Gastrocnemius medialis (tissue), 4 donors: ENCODE measurements at regions not wholly inside any gene's neighbourhood (a gene's known extent, or its start where the extent isn't known, plus 50 kb on each side); places are given as distances from the start of the nearest gene placed in this dataset.

Source experiments
- POLR2A ChIP-seq, 2 donors: fragments of 450-650 bp; IDR thresholded peaks; one replicate each; pipeline ENCODE4 v1.6.1; 2017; ENCODE audit warnings: antibody characterized with exemption in 2 of 2, mild to moderate bottlenecking in 2 of 2, moderate library complexity in 2 of 2
- TF ChIP-seq, protein P1 (sequence below), 5 experiments: fragments of 450-650 bp in 3 of 5; fragments of 200-600 bp in 2 of 5; sonication (generic) in 2 of 5; IDR thresholded peaks in 4 of 5; conservative IDR thresholded peaks in 1 of 5; 1 replicate in 4 of 5; 2 replicates in 1 of 5; pipeline ENCODE4 v1.5.1; 2016 to 2019; ENCODE audit warnings: antibody characterized with exemption in 5 of 5, mild to moderate bottlenecking in 3 of 5, moderate library complexity in 3 of 5

DNA sequence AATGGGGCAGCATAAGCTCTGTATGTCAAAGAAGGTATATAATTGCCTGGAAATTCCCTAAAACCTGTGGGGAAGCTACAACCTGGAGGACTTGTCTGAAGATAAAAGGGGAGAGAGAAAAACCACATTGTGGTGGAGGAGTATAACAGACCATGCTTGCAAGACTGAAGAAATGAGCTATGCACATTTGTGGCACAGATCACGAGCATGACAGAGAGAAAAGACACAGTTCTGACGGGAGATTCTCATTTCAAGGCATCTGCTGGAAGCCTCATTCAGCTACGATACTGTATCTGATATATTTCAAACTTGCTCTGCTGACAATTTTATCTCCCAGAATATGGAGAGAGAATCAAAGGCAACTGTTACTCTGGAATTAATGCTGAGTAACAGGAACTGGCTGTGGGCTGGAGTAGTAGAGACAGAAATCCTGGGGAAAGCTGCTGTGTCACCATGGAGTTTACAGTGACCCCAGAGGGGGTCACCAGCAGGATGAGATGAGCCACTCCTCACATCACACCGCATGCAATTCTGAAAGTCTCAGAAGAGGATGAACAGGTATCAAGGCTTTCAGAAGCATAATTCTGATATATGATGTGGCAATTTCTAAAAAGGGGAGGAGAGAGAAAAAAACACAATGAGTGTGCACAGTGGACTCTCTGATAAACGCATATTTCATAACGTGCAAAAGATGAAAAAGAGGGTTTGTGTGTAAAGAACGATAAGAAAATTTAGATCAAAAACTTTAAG, 528.8 kb downstream of the IRX1 start:
- TF ChIP-seq, protein P1, sequence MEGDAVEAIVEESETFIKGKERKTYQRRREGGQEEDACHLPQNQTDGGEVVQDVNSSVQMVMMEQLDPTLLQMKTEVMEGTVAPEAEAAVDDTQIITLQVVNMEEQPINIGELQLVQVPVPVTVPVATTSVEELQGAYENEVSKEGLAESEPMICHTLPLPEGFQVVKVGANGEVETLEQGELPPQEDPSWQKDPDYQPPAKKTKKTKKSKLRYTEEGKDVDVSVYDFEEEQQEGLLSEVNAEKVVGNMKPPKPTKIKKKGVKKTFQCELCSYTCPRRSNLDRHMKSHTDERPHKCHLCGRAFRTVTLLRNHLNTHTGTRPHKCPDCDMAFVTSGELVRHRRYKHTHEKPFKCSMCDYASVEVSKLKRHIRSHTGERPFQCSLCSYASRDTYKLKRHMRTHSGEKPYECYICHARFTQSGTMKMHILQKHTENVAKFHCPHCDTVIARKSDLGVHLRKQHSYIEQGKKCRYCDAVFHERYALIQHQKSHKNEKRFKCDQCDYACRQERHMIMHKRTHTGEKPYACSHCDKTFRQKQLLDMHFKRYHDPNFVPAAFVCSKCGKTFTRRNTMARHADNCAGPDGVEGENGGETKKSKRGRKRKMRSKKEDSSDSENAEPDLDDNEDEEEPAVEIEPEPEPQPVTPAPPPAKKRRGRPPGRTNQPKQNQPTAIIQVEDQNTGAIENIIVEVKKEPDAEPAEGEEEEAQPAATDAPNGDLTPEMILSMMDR (IDR thresholded peaks at IDR 0.05 in 4 of 5, conservative IDR thresholded peaks at IDR 0.05 in 1 of 5) = no peak
- no peak for TF ChIP-seq POLR2A (IDR thresholded peaks at IDR 0.05)
